ENCODE measurements at regions not wholly inside any gene's neighbourhood (a gene's known extent, or its start where the extent isn't known, plus 50 kb on each side); places are given as distances from the start of the nearest gene placed in this dataset.

DNA sequence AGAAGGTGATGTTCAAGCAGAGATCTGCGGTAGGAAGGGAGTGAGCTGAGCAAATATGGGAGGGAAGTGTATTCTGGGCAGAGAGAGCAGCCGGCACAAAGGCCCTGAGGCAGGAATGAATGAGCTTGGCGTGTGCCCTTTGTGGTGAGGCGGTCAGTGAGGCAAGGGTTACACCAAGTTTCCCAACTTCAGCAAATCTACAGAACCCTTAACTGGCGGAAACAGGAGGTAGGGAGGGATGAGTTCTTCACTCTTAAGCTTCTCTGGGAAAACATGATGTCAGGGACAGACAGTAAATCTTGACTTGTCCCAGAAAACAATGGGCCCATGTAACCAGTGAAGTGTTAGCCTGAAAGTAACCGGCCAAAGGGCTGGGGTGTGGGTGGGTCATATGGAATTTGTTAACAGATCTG, 97.1 kb upstream of the PTPN1 start (continued):
- TF ChIP-seq, protein P1, sequence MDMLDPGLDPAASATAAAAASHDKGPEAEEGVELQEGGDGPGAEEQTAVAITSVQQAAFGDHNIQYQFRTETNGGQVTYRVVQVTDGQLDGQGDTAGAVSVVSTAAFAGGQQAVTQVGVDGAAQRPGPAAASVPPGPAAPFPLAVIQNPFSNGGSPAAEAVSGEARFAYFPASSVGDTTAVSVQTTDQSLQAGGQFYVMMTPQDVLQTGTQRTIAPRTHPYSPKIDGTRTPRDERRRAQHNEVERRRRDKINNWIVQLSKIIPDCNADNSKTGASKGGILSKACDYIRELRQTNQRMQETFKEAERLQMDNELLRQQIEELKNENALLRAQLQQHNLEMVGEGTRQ (CRISPR knock-in tag; IDR thresholded peaks at IDR 0.05) = no peak
- TF ChIP-seq IRF2 (CRISPR knock-in tag; IDR thresholded peaks at IDR 0.05; ENCODE audit: borderline replicate concordance, low read depth) (no peak), SP1 (CRISPR knock-in tag; conservative IDR thresholded peaks at IDR 0.05) (no peak)
- TF ChIP-seq, protein P2, sequence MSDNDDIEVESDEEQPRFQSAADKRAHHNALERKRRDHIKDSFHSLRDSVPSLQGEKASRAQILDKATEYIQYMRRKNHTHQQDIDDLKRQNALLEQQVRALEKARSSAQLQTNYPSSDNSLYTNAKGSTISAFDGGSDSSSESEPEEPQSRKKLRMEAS (CRISPR knock-in tag; IDR thresholded peaks at IDR 0.05) = no peak
- TF ChIP-seq, protein P3, sequence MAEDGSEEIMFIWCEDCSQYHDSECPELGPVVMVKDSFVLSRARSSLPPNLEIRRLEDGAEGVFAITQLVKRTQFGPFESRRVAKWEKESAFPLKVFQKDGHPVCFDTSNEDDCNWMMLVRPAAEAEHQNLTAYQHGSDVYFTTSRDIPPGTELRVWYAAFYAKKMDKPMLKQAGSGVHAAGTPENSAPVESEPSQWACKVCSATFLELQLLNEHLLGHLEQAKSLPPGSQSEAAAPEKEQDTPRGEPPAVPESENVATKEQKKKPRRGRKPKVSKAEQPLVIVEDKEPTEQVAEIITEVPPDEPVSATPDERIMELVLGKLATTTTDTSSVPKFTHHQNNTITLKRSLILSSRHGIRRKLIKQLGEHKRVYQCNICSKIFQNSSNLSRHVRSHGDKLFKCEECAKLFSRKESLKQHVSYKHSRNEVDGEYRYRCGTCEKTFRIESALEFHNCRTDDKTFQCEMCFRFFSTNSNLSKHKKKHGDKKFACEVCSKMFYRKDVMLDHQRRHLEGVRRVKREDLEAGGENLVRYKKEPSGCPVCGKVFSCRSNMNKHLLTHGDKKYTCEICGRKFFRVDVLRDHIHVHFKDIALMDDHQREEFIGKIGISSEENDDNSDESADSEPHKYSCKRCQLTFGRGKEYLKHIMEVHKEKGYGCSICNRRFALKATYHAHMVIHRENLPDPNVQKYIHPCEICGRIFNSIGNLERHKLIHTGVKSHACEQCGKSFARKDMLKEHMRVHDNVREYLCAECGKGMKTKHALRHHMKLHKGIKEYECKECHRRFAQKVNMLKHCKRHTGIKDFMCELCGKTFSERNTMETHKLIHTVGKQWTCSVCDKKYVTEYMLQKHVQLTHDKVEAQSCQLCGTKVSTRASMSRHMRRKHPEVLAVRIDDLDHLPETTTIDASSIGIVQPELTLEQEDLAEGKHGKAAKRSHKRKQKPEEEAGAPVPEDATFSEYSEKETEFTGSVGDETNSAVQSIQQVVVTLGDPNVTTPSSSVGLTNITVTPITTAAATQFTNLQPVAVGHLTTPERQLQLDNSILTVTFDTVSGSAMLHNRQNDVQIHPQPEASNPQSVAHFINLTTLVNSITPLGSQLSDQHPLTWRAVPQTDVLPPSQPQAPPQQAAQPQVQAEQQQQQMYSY (CRISPR knock-in tag; IDR thresholded peaks at IDR 0.05) = no peak

DNA sequence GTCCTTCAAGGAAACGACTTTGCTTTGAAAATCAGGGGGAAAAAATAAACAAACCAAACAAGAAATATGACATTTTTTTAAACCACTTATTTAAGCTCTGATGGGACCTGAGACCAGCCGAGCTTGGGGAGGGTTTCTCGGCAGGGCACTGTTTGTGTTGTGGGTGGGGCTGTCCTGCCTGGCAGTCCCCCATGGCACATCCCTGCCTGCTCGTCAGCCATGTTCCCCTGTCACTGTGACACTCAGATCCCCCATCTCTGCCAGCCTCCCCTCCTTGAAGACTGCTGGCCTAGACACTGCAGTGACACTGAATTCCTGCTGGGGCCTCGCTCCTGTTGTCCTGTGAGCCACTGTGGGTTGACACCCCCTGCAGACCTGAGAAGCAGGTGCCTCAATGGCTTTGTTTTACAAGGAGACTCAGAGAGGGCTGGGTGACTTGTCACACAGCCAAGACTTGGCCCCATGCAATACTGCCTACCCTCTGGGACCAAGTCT, 95.1 kb upstream of the PTPN1 start:
- TF ChIP-seq, protein P4, sequence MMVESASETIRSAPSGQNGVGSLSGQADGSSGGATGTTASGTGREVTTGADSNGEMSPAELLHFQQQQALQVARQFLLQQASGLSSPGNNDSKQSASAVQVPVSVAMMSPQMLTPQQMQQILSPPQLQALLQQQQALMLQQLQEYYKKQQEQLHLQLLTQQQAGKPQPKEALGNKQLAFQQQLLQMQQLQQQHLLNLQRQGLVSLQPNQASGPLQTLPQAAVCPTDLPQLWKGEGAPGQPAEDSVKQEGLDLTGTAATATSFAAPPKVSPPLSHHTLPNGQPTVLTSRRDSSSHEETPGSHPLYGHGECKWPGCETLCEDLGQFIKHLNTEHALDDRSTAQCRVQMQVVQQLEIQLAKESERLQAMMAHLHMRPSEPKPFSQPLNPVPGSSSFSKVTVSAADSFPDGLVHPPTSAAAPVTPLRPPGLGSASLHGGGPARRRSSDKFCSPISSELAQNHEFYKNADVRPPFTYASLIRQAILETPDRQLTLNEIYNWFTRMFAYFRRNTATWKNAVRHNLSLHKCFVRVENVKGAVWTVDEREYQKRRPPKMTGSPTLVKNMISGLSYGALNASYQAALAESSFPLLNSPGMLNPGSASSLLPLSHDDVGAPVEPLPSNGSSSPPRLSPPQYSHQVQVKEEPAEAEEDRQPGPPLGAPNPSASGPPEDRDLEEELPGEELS (CRISPR knock-in tag; IDR thresholded peaks at IDR 0.05) = no peak
- TF ChIP-seq, protein P5, sequence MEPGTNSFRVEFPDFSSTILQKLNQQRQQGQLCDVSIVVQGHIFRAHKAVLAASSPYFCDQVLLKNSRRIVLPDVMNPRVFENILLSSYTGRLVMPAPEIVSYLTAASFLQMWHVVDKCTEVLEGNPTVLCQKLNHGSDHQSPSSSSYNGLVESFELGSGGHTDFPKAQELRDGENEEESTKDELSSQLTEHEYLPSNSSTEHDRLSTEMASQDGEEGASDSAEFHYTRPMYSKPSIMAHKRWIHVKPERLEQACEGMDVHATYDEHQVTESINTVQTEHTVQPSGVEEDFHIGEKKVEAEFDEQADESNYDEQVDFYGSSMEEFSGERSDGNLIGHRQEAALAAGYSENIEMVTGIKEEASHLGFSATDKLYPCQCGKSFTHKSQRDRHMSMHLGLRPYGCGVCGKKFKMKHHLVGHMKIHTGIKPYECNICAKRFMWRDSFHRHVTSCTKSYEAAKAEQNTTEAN (CRISPR knock-in tag; IDR thresholded peaks at IDR 0.05) = 0 out of 2 replicates have a peak, but pooled peaks have one; percentile 29
- POLR2A ChIA-PET = no interaction called here
- DNase-seq (ENCODE audit: low spot score) (no peak), ATAC-seq (no peak)
- CTCF ChIA-PET = interaction anchor here (1.2 kb wide), 1 partner anchor 10 kb away, joined by 3 read pairs; no protein-coding TSS in a partner anchor
- peaks cover 12% of the 10 kb centered on the region for H3K36me3 Mint-ChIP-seq
- no peak overlapping the region; the same call in 1 of the 2 replicates for H3K27ac Mint-ChIP-seq
- no peak overlapping the region for H3K4me3 Mint-ChIP-seq
- peaks cover 36% of the 10 kb centered on the region for H3K4me1 Mint-ChIP-seq
- H3K9me3 Mint-ChIP-seq = peaks cover 15% of the 10 kb centered on the region
- H3K27me3 Mint-ChIP-seq (ENCODE audit: low read depth) = no peaks in the 10 kb centered on the region; the same call in none of the 2 replicates

DNA sequence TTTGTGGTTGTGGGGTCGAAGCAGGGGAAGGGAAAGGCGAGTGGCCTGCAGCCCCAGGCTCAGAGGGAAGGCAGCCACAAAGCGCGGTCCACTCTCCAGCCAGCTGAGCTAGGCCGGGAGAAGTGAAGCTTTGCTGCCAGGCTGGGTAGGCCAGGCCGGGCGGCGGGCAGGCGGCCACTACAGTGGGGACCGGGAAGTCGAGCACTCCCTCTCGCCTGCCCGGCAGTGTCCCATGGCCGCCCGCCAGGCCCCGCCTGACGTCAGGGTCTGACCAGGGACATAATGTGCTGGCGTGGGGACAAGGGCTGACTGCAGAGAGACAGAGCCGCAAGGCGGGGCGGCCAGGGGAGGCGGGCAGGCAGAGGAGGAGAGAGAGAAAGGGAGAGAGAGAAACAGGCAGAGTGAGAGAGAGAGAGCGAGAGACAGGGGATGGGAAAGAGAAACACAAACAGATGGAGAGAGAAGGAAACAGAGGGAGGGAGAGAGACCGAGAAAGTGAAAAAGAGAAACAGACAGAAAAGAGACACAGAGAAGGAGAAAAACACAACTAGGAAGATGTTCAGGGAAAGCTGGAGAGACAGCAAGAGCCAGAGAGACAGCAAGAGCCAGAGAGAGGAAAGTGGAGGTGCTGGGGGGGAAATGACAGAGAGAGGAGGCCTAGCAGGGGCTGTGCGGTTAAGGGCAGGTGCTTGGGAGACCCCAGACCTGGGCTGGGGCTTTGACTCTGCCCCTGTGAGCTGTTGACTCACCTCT, 94.5 kb upstream of the PTPN1 start:
- H3K9me3 Mint-ChIP-seq = peaks cover 10% of the 10 kb centered on the region
- TF ChIP-seq HMGA2 (CRISPR knock-in tag; IDR thresholded peaks at IDR 0.05) (no peak), GABPB1 (CRISPR knock-in tag; IDR thresholded peaks at IDR 0.05) (peak; percentile 13; the same call in 1 of the 2 replicates), FOXP1 (CRISPR knock-in tag; IDR thresholded peaks at IDR 0.05; ENCODE audit: borderline replicate concordance) (no peak), ATF1 (CRISPR knock-in tag; IDR thresholded peaks at IDR 0.05) (no peak)
- ChIA-PET CTCF (interaction anchor here (1.0 to 1.2 kb wide), 2 partner anchors 9 to 224 kb away, joined by 3 read pairs; no protein-coding TSS in a partner anchor), POLR2A (no interaction called here)
- ATAC-seq (peak; percentile 27), DNase-seq (ENCODE audit: low spot score) (peak; percentile 27)
- peaks cover 12% of the 10 kb centered on the region for H3K36me3 Mint-ChIP-seq
- H3K27ac Mint-ChIP-seq = peak overlapping the region; percentile 80
- no peaks in the 10 kb centered on the region; the same call in none of the 2 replicates for H3K27me3 Mint-ChIP-seq (ENCODE audit: low read depth)
- H3K4me1 Mint-ChIP-seq = peaks cover 36% of the 10 kb centered on the region
- no peak overlapping the region for H3K4me3 Mint-ChIP-seq

All from WTC11 (cell line).